HG03342 (cell line): ENCODE measurements at regions not wholly inside any gene's neighbourhood (a gene's known extent, or its start where the extent isn't known, plus 50 kb on each side); places are given as distances from the start of the nearest gene placed in this dataset.
"Not testable (repeated sequence)": the region's sequence is repeated elsewhere in the genome, so short reads cannot be mapped to it uniquely, and the experiment has no call there.

Experiments
- ATAC-seq: cut with Tn5 transposase; IDR thresholded peaks from one replicate; pipeline ENCODE4 v1.9.1; 2021; ENCODE audit warnings: mild to moderate bottlenecking, moderate library complexity; ENCODE audit not compliant: unreplicated experiment

GRCh38 chr13:90329641-90330040, 1017.8 kb upstream of the MIR17HG start:
- ATAC-seq, result no peak

- ATAC-seq, result no peak
Observed at GRCh38 chr13:90331974-90332373, 1015.5 kb upstream of the MIR17HG start.

- no peak for ATAC-seq
Observed at GRCh38 chr13:90336507-90336906, 1011.0 kb upstream of the MIR17HG start.

GRCh38 chr13:90341348-90341747, 1006.1 kb upstream of the MIR17HG start:
- not testable (repeated sequence) for ATAC-seq

- not testable (repeated sequence) for ATAC-seq
Observed at GRCh38 chr13:90348477-90349136, 998.9 kb upstream of the MIR17HG start.

- no peak for ATAC-seq
Observed at GRCh38 chr13:90352763-90353162, 994.7 kb upstream of the MIR17HG start.

GRCh38 chr13:90355162-90355751, 992.2 kb upstream of the MIR17HG start:
- ATAC-seq, result no peak

GRCh38 chr13:90360785-90361184, 986.7 kb upstream of the MIR17HG start:
- ATAC-seq, result no peak

- no peak for ATAC-seq
Observed at GRCh38 chr13:90362707-90363106, 984.8 kb upstream of the MIR17HG start.

- ATAC-seq, result no peak
Observed at GRCh38 chr13:90365130-90365529, 982.4 kb upstream of the MIR17HG start.

- no peak for ATAC-seq
Observed at GRCh38 chr13:90374168-90374567, 973.3 kb upstream of the MIR17HG start.

- ATAC-seq, result no peak
Observed at GRCh38 chr13:90375851-90376250, 971.6 kb upstream of the MIR17HG start.

GRCh38 chr13:90382425-90382824, 965.1 kb upstream of the MIR17HG start:
- no peak for ATAC-seq

- no peak for ATAC-seq
Observed at GRCh38 chr13:90385781-90386489, 961.6 kb upstream of the MIR17HG start.

GRCh38 chr13:90388887-90389452, 958.5 kb upstream of the MIR17HG start:
- ATAC-seq, result no peak

- ATAC-seq, result no peak
Observed at GRCh38 chr13:90389537-90389936, 958.0 kb upstream of the MIR17HG start.

GRCh38 chr13:90393408-90393807, 954.1 kb upstream of the MIR17HG start:
- no peak for ATAC-seq

GRCh38 chr13:90395348-90395747, 952.1 kb upstream of the MIR17HG start:
- ATAC-seq, result no peak

- ATAC-seq, result no peak
Observed at GRCh38 chr13:90395846-90396245, 951.6 kb upstream of the MIR17HG start.

- ATAC-seq, result no peak
Observed at GRCh38 chr13:90396266-90396665, 951.2 kb upstream of the MIR17HG start.

- ATAC-seq, result no peak
Observed at GRCh38 chr13:90397503-90397902, 950.0 kb upstream of the MIR17HG start.

GRCh38 chr13:90400372-90400771, 947.1 kb upstream of the MIR17HG start:
- no peak for ATAC-seq
